GM18951 (cell line): ENCODE measurements at regions not wholly inside any gene's neighbourhood (a gene's known extent, or its start where the extent isn't known, plus 50 kb on each side); places are given as distances from the start of the nearest gene placed in this dataset.
"Not testable (repeated sequence)": the region's sequence is repeated elsewhere in the genome, so short reads cannot be mapped to it uniquely, and the experiment has no call there.

ENCODE experiments used
- POLR2A ChIP-seq: IDR thresholded peaks from 4 replicates; pipeline ENCODE4 v1.6.1; 2011; ENCODE audit warnings: mild to moderate bottlenecking; ENCODE audit not compliant: insufficient read length, insufficient read depth; ENCODE audit errors: extremely low read depth
- in situ Hi-C: fragments of 300-500 bp; cut with MboI; formaldehyde crosslinking; loops from one replicate; pipeline ENCODE4 v1.12.0; 2022; ENCODE audit warnings: low sequenced_read_pairs, mixed read lengths, inconsistent platforms; ENCODE audit not compliant: unreplicated experiment

- no peak for TF ChIP-seq POLR2A
- in situ Hi-C loops = no loop called here
Observed at GRCh38 chrX:65127842-65128241, 151.6 kb upstream of the ZC4H2 start.

- in situ Hi-C loops = no loop called here
- TF ChIP-seq POLR2A = no peak
Observed at GRCh38 chrX:65098851-65099250, 122.6 kb upstream of the ZC4H2 start.

DNA sequence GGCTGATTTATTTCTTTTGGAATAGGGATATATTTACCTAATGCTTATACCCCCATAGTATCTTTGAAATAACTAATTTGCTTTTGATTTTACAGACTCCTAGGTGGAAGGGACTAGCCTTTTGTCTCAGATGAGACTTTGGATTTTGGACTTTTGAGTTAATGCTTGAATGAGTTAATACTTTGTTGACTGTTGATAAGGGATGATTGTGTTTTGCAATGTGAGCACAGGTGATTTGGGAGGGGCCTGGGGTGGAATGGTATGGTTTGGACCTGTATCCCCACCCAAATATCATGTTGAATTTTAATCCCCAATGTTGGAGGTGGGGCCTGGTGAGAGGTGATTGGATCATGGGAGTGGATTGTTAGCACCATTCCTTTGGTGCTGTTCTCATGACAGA, 117.4 kb upstream of the ZC4H2 start:
- in situ Hi-C loops = no loop called here

GRCh38 chrX:65073233-65073632, 97.0 kb upstream of the ZC4H2 start:
- in situ Hi-C loops = no loop called here

More for the DNA sequence above, 117.4 kb upstream of the ZC4H2 start:
- no peak for TF ChIP-seq POLR2A

DNA sequence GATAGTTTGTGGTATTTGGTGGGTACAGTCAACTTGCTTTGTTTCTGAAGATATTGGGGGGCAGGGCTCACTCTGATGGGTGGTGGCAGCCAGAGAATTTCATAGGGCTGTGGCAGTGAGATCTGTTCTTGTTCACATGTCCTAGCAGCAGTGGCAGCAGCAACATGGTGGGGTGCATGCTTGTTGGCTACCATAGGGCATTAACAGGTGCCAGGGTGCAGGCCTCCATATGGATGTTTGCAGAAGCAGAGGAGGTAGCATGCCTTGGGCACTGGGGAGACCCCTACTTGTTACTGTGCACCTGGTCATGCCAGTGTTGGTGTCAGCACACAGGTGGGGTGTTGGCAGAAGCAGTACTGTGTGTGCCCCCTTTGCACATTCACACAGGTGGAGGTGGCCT, 96.3 kb upstream of the ZC4H2 start:
- in situ Hi-C loops = no loop called here
- no peak for TF ChIP-seq POLR2A

More at GRCh38 chrX:65073233-65073632, 97.0 kb upstream of the ZC4H2 start:
- no peak for TF ChIP-seq POLR2A

- in situ Hi-C loops = not testable (repeated sequence)
Observed at GRCh38 chrX:65058626-65059025, 82.4 kb upstream of the ZC4H2 start.

DNA sequence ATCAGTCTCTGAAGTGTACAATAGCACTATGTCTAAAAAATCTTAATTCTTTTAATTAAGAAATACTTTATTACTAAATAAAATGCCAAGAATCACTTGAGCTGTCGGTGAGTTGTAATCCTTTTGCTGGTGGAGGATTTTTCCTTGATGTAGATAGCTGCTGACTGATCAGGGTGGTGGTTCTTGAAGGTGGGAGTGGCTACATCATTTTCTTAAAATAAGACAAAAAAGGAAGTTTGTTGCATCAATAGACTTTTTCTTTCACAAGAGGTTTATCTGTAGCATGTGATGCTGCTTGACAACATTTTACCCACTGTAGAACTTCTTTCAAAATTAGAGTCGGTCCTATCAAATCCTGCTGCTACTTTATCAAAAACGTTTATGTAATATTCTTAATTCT, 68.8 kb upstream of the ZC4H2 start:
- no peak for TF ChIP-seq POLR2A

DNA sequence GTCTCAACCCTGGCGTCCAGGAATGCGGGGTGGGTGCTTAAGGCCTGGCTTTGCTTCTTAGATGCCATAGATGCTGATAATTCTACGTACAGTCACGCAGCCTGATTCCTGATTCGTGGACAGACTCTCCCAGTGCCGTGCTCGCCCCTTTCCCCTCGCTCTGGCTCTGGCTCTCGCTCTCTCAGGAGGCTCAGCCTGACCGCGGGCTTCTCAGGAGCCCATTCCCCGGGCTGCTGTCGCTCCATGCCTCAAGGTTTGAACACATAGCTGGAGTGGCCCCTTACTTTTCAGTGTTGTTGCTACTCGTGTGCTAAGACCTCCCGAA, 59.2 kb upstream of the ZC4H2 start:
- in situ Hi-C loops = no loop called here

More for the DNA sequence above, 68.8 kb upstream of the ZC4H2 start:
- in situ Hi-C loops = no loop called here

DNA sequence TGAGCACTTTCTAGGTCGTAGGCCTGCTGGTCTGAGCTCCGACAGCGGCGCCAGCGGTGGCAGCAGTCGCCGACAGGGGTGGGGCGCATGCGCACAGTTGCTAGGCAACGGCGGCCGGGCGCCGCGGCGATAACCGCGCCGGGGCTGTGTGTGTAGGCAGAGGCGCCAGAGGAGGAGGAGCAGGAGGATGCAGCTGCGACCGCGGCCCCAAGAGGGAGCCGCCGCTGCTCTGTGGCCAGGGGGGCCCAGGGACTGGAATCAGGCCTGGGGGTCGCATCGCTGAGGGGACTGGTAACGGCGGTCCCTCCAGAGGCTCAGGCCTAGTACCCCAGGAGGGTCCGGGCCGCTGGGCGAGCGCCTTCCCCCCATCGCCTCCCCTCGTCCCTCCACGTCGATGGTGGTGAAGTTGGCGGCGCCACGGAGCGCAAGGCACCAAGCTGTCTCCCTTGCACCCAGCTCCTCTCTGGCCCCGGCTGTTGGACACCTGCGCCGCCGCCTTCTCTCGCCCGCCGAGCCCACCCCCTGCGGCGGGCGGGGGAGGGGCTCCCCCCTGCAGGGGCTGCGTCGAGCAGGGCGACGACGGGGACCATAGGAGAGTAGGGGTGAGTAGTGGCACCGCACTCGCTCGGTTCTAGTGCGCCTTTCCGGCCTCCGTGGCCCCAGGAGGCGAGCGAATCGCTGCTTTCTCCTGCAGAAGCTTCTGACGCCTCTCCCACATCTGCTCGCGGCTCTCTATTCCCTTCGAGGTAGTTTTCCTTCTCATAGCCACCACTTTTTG, 58.6 kb upstream of the ZC4H2 start, which contains the start of gene ZC3H12B:
Gene ZC3H12B (plus strand): TSS at position 159 of the 778 bp plus-strand sequence.
- peak; percentile 32 for TF ChIP-seq POLR2A
- in situ Hi-C loops = no loop called here

More for the DNA sequence above, 59.2 kb upstream of the ZC4H2 start:
- TF ChIP-seq POLR2A = no peak

- in situ Hi-C loops = no loop called here
- TF ChIP-seq POLR2A = no peak
Observed at GRCh38 chrX:65034292-65034667, 58.0 kb upstream of the ZC4H2 start.
